HepG2 (cell line): ENCODE measurements at regions not wholly inside any gene's neighbourhood (a gene's known extent, or its start where the extent isn't known, plus 50 kb on each side); places are given as distances from the start of the nearest gene placed in this dataset.
A peak's percentile ranks its signal among the peaks of the same experiment; 100 is the strongest.

ENCODE experiments used
- ATAC-seq: fragments of 200-7000 bp; cut with Tn5 transposase; 3 replicates; pipeline ENCODE4 v1.9.1; 2020; ENCODE audit warnings: mild to moderate bottlenecking, moderate library complexity
- BruUV-seq: library from RNA; stranded (reverse); fragments of 400-500 nt; replicated peaks from 2 replicates; lab custom pipeline; 2021; lab: Mats Ljungman, UMichigan
- CTCF ChIA-PET: fragments of 300-600 bp; formaldehyde crosslinking; extraction: SDS; loops from one replicate; lab custom pipeline; 2021; ENCODE audit warnings: low total read pairs, inconsistent platforms, low intra/inter-chr PET ratio; lab: Yijun Ruan, JAX
- POLR2A ChIA-PET: fragments of 350-600 bp; sonication (Branson Sonifier 250); formaldehyde crosslinking; loops from one replicate; lab custom pipeline; 2020; ENCODE audit warnings: antibody characterized with exemption, inconsistent platforms; lab: Yijun Ruan, JAX
- DNase-seq: peaks from one replicate; pipeline ENCODE4 v3.0.0-alpha.2; 2015; ENCODE audit warnings: low spot score
- FAIRE-seq: peaks from 3 replicates; lab custom pipeline; 2011; peaks lifted over from hg19 to GRCh38; lab: Jason Lieb, UNC
- H2AFZ ChIP-seq: one replicate; pipeline ENCODE4 v1.6.1; 2011; ENCODE audit warnings: low read length, inconsistent platforms
- H3K27ac ChIP-seq: fragments of 300-600 bp; 3 replicates; pipeline ENCODE4 v1.8.0; 2011; ENCODE audit warnings: mixed run types, mild to moderate bottlenecking, mixed read lengths, low read length, inconsistent platforms; ENCODE audit not compliant: insufficient read depth; ENCODE audit errors: extremely low read length
- H3K27me3 ChIP-seq, 2 experiments: fragments of 200-600 bp in 1 of 2; 2 replicates in 1 of 2; 3 replicates in 1 of 2; pipeline versions ENCODE4 v1.6.0 to v1.8.0; 2011; ENCODE audit warnings: low read length in 2 of 2, mild to moderate bottlenecking in 2 of 2, moderate library complexity in 2 of 2, inconsistent platforms in 1 of 2; ENCODE audit not compliant: insufficient read depth in 2 of 2, control insufficient read depth in 1 of 2
- H3K36me3 ChIP-seq, 2 experiments: fragments of 200-600 bp in 1 of 2; replicated peaks in 1 of 2; 2 replicates in 1 of 2; 3 replicates in 1 of 2; pipeline versions ENCODE4 v1.5.1 to v1.8.0; 2011; ENCODE audit warnings: low read length in 2 of 2, inconsistent platforms in 1 of 2; ENCODE audit not compliant: insufficient read depth in 2 of 2, control insufficient read depth in 1 of 2
- H3K4me1 ChIP-seq: 2 replicates; pipeline ENCODE4 v1.5.1; 2012; ENCODE audit warnings: low read length, inconsistent platforms; ENCODE audit not compliant: insufficient read depth
- H3K4me2 ChIP-seq: 2 replicates; pipeline ENCODE4 v1.6.0; 2011; ENCODE audit warnings: low read depth, low read length, inconsistent platforms
- H3K4me3 ChIP-seq, 3 experiments: fragments of 200-600 bp in 1 of 3; sonication (generic), shearing (Covaris generic) in 1 of 3; replicated peaks in 1 of 3; 2 replicates each; pipeline ENCODE4 v1.5.1; 2011 to 2016; ENCODE audit warnings: low read length in 3 of 3, inconsistent platforms in 2 of 3, low read depth in 2 of 3, mild to moderate bottlenecking in 2 of 3, control low read depth in 1 of 3, mixed read lengths in 1 of 3; ENCODE audit not compliant: insufficient read depth in 1 of 3
- H3K79me2 ChIP-seq: one replicate; pipeline ENCODE4 v1.6.1; 2011; ENCODE audit warnings: low read length, inconsistent platforms; ENCODE audit not compliant: insufficient read depth
- H3K9ac ChIP-seq: 2 replicates; pipeline ENCODE4 v1.6.0; 2011; ENCODE audit warnings: mild to moderate bottlenecking, low read depth, low read length, inconsistent platforms; ENCODE audit not compliant: insufficient read depth
- H3K9me3 ChIP-seq: 2 replicates; pipeline ENCODE4 v1.5.1; 2012; ENCODE audit warnings: mild to moderate bottlenecking, low read length
- H4K20me1 ChIP-seq: 2 replicates; pipeline ENCODE4 v1.6.0; 2011; ENCODE audit warnings: inconsistent platforms, mild to moderate bottlenecking, low read length, moderate library complexity; ENCODE audit not compliant: insufficient read depth
- ISX ChIP-seq: sonication (generic); formaldehyde crosslinking; conservative IDR thresholded peaks from 2 replicates; pipeline ENCODE4 v1.5.0; 2020; ENCODE audit warnings: missing genetic modification reagents
- NR2F6 ChIP-seq, 2 experiments: IDR thresholded peaks; 2 replicates each; pipeline ENCODE4 v1.6.1; 2016; ENCODE audit warnings: antibody characterized with exemption in 1 of 2, mild to moderate bottlenecking in 1 of 2
- STAT5B ChIP-seq: sonication (generic); formaldehyde crosslinking; IDR thresholded peaks from 2 replicates; pipeline ENCODE4 v1.4.0; 2020; ENCODE audit warnings: missing genetic modification reagents
- ZNF276 ChIP-seq: sonication (generic); formaldehyde crosslinking; IDR thresholded peaks from 2 replicates; pipeline ENCODE4 v1.4.0; 2020; ENCODE audit warnings: mild to moderate bottlenecking, low read depth, missing genetic modification reagents
- WGBS: methylation state at CpG from one replicate; pipeline ENCODE4 v1.1.6; 2017; ENCODE audit warnings: low lambda C conversion rate; 5-methylcytosine and 5-hydroxymethylcytosine counted together
- in situ Hi-C: cut with HindIII; loops from 2 replicates; pipeline ENCODE4 v1.10.0; 2017; ENCODE audit warnings: low pct_unique_long_range_greater_than_20kb; ENCODE audit not compliant: extremely low pct_ligation_motif_present
- intact Hi-C: fragments of 100-400 bp; cut with micrococcal nuclease; formaldehyde crosslinking; loops from one replicate; pipeline ENCODE4 v1.10.0; 2022; ENCODE audit not compliant: unreplicated experiment
- TF ChIP-seq, protein P1 (sequence below): IDR thresholded peaks from 2 replicates; pipeline ENCODE4 v1.4.0; 2020; ENCODE audit warnings: mild to moderate bottlenecking, missing genetic modification reagents

- TF ChIP-seq, protein P1, sequence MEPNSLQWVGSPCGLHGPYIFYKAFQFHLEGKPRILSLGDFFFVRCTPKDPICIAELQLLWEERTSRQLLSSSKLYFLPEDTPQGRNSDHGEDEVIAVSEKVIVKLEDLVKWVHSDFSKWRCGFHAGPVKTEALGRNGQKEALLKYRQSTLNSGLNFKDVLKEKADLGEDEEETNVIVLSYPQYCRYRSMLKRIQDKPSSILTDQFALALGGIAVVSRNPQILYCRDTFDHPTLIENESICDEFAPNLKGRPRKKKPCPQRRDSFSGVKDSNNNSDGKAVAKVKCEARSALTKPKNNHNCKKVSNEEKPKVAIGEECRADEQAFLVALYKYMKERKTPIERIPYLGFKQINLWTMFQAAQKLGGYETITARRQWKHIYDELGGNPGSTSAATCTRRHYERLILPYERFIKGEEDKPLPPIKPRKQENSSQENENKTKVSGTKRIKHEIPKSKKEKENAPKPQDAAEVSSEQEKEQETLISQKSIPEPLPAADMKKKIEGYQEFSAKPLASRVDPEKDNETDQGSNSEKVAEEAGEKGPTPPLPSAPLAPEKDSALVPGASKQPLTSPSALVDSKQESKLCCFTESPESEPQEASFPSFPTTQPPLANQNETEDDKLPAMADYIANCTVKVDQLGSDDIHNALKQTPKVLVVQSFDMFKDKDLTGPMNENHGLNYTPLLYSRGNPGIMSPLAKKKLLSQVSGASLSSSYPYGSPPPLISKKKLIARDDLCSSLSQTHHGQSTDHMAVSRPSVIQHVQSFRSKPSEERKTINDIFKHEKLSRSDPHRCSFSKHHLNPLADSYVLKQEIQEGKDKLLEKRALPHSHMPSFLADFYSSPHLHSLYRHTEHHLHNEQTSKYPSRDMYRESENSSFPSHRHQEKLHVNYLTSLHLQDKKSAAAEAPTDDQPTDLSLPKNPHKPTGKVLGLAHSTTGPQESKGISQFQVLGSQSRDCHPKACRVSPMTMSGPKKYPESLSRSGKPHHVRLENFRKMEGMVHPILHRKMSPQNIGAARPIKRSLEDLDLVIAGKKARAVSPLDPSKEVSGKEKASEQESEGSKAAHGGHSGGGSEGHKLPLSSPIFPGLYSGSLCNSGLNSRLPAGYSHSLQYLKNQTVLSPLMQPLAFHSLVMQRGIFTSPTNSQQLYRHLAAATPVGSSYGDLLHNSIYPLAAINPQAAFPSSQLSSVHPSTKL (CRISPR knock-in tag) = peak; percentile 44
- TF ChIP-seq NR2F6 (IDR thresholded peaks at IDR 0.05) (peak; percentile 42), NR2F6 (CRISPR knock-in tag; IDR thresholded peaks at IDR 0.05) (peak; percentile 51; the same call in 1 of the 2 replicates), STAT5B (CRISPR knock-in tag) (no peak)
These were observed 127.5 kb downstream of the RPLP1 start (continued) for GRCh38 chr15:69579950-69580618.

- 0% methylated on average over 2 of the region's 3 CpGs for WGBS
- no TSS peak for BruUV-seq
- in situ Hi-C loops = loop anchor here (25.0 kb wide), 1 partner anchor 554 kb away; no protein-coding TSS in a partner anchor
These were observed 131.0 kb downstream of the RPLP1 start for GRCh38 chr15:69583626-69584025.

More at GRCh38 chr15:69583626-69584025, 131.0 kb downstream of the RPLP1 start:
- CTCF ChIA-PET = no interaction called here
- FAIRE-seq = no peak
- no peaks in the 10 kb centered on the region for H3K36me3 ChIP-seq
- peaks cover 11% of the 10 kb centered on the region for H3K4me1 ChIP-seq
- H3K9ac ChIP-seq = no peak overlapping the region
- POLR2A ChIA-PET = no interaction called here
- no peaks in the 10 kb centered on the region for H3K79me2 ChIP-seq
- H4K20me1 ChIP-seq = peaks cover 74% of the 10 kb centered on the region
- intact Hi-C loops = no loop called here
- no peak for TF ChIP-seq ZNF276 (CRISPR knock-in tag)
- TF ChIP-seq ISX (CRISPR knock-in tag) = no peak
- H2AFZ ChIP-seq = no peak overlapping the region
- no peak overlapping the region for H3K4me2 ChIP-seq
- no peaks in the 10 kb centered on the region for H3K9me3 ChIP-seq
- H3K4me3 ChIP-seq = no peak overlapping the region
- H3K27me3 ChIP-seq = peaks cover 13 to 86% of the 10 kb centered on the region in 2 experiments
- ATAC-seq = no peak; the same call in 2 of the 3 replicates
- DNase-seq = no peak
- H3K27ac ChIP-seq = no peak overlapping the region
